ENCODE measurements at regions not wholly inside any gene's neighbourhood (a gene's known extent, or its start where the extent isn't known, plus 50 kb on each side); places are given as distances from the start of the nearest gene placed in this dataset.

DNA sequence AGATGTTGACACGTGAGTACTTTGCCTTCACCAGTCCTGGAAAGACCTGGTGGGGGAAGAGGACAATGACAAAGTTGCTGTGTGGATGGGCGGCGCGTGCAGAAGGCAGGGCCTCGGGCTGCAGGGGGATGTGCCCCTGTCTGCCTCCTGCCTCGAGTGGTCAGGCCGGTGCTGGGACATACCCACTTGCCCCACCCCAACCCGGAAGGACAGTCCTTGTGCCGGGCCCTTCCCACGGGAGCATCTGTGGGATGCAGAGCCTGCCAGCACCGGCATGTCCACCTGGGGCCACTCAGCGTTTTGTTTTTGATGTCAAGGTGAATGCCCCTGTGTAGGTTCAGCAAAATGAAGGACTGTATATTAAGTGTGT lies 60.5 kb upstream of the BHLHE23 start:
- TF ChIP-seq, protein P1, sequence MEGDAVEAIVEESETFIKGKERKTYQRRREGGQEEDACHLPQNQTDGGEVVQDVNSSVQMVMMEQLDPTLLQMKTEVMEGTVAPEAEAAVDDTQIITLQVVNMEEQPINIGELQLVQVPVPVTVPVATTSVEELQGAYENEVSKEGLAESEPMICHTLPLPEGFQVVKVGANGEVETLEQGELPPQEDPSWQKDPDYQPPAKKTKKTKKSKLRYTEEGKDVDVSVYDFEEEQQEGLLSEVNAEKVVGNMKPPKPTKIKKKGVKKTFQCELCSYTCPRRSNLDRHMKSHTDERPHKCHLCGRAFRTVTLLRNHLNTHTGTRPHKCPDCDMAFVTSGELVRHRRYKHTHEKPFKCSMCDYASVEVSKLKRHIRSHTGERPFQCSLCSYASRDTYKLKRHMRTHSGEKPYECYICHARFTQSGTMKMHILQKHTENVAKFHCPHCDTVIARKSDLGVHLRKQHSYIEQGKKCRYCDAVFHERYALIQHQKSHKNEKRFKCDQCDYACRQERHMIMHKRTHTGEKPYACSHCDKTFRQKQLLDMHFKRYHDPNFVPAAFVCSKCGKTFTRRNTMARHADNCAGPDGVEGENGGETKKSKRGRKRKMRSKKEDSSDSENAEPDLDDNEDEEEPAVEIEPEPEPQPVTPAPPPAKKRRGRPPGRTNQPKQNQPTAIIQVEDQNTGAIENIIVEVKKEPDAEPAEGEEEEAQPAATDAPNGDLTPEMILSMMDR (conservative IDR thresholded peaks at IDR 0.05; ENCODE audit: low read depth, low read length): no peak
- TF ChIP-seq EZH2 (IDR thresholded peaks at IDR 0.05; ENCODE audit: borderline replicate concordance, low read depth, low read length, poor library complexity, severe bottlenecking): no peak

All from A673 (cell line).